ENCODE measurements at regions not wholly inside any gene's neighbourhood (a gene's known extent, or its start where the extent isn't known, plus 50 kb on each side); places are given as distances from the start of the nearest gene placed in this dataset.

DNA sequence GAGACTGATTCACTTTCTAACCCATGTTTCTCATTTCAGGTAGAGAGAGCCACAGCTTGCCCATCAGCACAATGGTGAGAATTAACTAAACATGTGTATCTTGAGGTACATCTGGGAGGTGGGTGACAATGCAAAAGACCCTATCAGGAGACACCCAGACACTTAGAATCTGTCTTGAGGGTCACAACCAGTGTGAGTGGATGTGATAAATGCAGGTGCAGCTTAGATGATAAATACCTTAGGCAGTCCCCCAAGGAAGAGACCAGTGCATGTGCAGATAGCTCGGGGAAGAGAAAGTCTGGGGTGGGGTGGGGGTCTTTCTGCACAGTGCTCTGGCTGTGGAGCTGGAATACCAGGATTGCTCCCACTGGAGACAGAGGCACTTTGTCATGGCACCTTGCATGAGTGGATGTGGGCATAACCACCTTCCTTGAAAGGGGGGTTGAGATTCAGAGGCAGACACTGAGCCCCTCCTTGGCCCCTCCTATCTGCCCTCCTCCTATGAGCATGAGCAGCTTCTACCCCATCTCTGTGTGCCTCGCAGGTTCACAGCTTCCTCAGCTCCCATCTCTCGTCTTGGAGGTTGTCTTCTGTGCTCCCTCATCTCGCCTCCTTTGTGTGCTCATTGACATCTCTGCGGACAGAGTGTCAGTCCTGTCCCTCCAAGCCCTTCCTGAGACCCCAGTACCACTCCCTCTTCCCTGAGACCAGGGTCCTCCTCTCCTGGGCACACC lies 349.8 kb downstream of the TCERG1L start:
- no peaks in the 10 kb centered on the region for H3K9me3 ChIP-seq (ENCODE audit: control insufficient read depth, insufficient read depth, low read length)
- no peak overlapping the region for H3K27ac ChIP-seq (ENCODE audit: low read depth, low read length)
- no peak overlapping the region for H3K4me3 ChIP-seq (ENCODE audit: low read depth, low read length)
- no peaks in the 10 kb centered on the region for H3K27me3 ChIP-seq (ENCODE audit: control insufficient read depth, insufficient read depth, low read length)
- no peaks in the 10 kb centered on the region for H3K36me3 ChIP-seq (ENCODE audit: control insufficient read depth, insufficient read depth, low read length)
- H3K9ac ChIP-seq (ENCODE audit: low read depth, low read length), result no peak overlapping the region
- H3K4me1 ChIP-seq (ENCODE audit: control insufficient read depth, insufficient read depth, low read length), result peaks cover under 1% of the 10 kb centered on the region

DNA sequence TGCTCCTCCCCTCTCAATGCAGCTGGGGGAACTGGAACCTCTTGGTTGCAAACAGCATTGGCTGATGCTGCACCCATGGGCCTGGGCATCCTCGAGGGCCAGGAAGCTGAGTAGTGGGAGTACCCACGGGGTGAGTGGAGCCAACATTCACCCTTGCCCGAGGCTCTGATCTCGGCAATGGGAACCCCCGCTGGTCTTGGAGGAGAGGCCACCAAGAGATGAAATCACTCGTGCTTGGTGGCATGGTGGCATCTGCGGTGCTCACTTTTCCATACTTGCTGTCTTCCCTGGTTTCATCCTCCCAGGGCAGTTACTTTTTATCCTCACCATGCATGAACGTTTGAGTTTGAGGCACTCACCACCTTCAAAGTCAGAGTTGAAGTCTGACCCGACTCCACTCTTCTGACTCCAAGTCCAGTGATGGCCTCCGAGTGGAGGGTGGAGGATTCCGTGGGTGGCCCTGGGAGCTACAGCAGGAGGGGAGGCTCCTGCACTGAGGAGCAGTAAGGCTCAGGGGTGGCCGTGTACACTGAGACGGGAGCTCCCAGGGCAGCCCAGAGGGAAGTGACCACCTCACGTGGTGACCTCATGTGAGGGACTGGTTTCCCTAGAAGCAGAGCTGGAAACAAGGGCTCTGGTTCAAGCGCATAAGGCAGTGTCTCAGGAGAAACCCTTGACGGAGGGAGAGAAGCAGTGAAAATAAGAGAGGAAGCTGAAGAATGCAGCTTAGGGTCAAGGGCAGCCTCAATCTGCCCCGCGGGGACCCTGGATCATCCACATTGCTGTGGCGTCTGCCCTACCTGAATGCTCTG lies 349.1 kb downstream of the TCERG1L start:
- H3K9me3 ChIP-seq (ENCODE audit: control insufficient read depth, insufficient read depth, low read length), result no peaks in the 10 kb centered on the region
- no peak overlapping the region for H3K27ac ChIP-seq (ENCODE audit: low read depth, low read length)
- H3K27me3 ChIP-seq (ENCODE audit: control insufficient read depth, insufficient read depth, low read length), result no peaks in the 10 kb centered on the region
- H3K36me3 ChIP-seq (ENCODE audit: control insufficient read depth, insufficient read depth, low read length), result no peaks in the 10 kb centered on the region
- no peaks in the 10 kb centered on the region; the same call in 1 of the 2 replicates for H3K4me1 ChIP-seq (ENCODE audit: control insufficient read depth, insufficient read depth, low read length)
- H3K9ac ChIP-seq (ENCODE audit: low read depth, low read length), result no peak overlapping the region
- H3K4me3 ChIP-seq (ENCODE audit: low read depth, low read length), result no peak overlapping the region

- Histone ChIP-seq H3K27me3 (ENCODE audit: control insufficient read depth, insufficient read depth, low read length) (no peaks in the 10 kb centered on the region), H3K4me3 (ENCODE audit: low read depth, low read length) (no peak overlapping the region), H3K27ac (ENCODE audit: low read depth, low read length) (no peak overlapping the region), H3K4me1 (ENCODE audit: control insufficient read depth, insufficient read depth, low read length) (no peaks in the 10 kb centered on the region), H3K9me3 (ENCODE audit: control insufficient read depth, insufficient read depth, low read length) (no peaks in the 10 kb centered on the region), H3K36me3 (ENCODE audit: control insufficient read depth, insufficient read depth, low read length) (no peaks in the 10 kb centered on the region), H3K9ac (ENCODE audit: low read depth, low read length) (no peak overlapping the region)
Measured at GRCh38 chr10:130963052-130963393, 348.5 kb downstream of the TCERG1L start.

DNA sequence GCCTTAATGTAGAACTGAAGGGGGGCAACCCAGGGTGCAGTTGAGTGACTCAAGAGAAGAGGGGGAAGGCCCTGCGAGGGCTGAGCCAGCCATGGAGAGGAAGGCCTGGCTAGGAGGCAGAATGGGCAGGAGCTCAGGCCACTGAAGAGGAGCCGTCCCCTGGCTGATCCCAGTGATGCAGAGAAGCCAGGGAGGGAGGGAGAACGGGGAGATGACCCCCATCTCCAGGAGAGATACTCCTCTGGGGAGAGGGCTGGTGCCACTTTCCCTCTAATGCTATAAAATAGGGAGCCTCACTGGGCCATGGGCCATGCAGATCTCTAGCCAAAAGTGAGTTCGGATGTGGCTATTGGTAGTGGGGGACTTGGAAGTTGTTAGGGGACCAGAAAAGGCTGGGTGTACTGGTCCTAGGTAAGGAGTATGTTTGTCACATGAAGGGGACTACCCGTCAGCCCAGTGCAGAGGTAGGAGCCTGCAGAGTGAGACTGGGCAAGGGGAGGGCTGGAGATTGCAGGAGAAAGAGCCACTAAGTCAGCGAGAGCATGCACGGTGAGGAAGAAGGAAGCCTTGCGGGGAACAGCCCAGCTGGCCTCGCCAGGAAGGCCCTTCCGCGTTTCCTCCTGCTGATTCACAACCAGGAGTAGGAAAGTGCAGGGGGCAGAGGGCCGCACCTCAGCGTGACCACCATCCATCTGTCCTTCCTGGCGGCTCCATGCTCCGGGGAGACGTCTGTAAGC lies 347.6 kb downstream of the TCERG1L start:
- Histone ChIP-seq H3K4me1 (ENCODE audit: control insufficient read depth, insufficient read depth, low read length) (no peaks in the 10 kb centered on the region), H3K27ac (ENCODE audit: low read depth, low read length) (no peak overlapping the region), H3K27me3 (ENCODE audit: control insufficient read depth, insufficient read depth, low read length) (no peaks in the 10 kb centered on the region), H3K9me3 (ENCODE audit: control insufficient read depth, insufficient read depth, low read length) (no peaks in the 10 kb centered on the region), H3K9ac (ENCODE audit: low read depth, low read length) (no peak overlapping the region), H3K4me3 (ENCODE audit: low read depth, low read length) (no peak overlapping the region), H3K36me3 (ENCODE audit: control insufficient read depth, insufficient read depth, low read length) (no peaks in the 10 kb centered on the region)

DNA sequence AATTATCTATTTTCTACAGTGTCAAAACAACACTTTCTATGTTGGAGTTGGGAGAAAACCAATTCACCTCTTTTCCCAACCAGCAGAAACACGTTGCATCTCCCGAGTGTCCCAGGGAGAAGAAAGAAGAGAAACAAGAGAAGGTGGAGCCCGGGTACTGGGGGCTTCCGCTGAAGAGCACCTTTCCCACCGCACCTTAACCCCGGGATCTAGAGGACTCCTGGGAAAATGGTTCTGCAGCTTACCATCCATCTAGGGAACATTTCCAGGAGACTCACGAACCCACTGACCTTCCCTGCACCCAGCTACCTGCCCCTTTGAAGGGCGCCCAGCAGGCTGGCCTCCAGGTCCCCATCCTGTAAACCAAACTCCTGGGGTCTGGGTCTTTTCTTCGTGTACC lies 346.8 kb downstream of the TCERG1L start:
- no peaks in the 10 kb centered on the region for H3K9me3 ChIP-seq (ENCODE audit: control insufficient read depth, insufficient read depth, low read length)
- no peak overlapping the region for H3K9ac ChIP-seq (ENCODE audit: low read depth, low read length)
- no peak overlapping the region for H3K27ac ChIP-seq (ENCODE audit: low read depth, low read length)
- no peaks in the 10 kb centered on the region for H3K27me3 ChIP-seq (ENCODE audit: control insufficient read depth, insufficient read depth, low read length)
- H3K36me3 ChIP-seq (ENCODE audit: control insufficient read depth, insufficient read depth, low read length), result no peaks in the 10 kb centered on the region
- H3K4me1 ChIP-seq (ENCODE audit: control insufficient read depth, insufficient read depth, low read length), result no peaks in the 10 kb centered on the region
- no peak overlapping the region for H3K4me3 ChIP-seq (ENCODE audit: low read depth, low read length)

DNA sequence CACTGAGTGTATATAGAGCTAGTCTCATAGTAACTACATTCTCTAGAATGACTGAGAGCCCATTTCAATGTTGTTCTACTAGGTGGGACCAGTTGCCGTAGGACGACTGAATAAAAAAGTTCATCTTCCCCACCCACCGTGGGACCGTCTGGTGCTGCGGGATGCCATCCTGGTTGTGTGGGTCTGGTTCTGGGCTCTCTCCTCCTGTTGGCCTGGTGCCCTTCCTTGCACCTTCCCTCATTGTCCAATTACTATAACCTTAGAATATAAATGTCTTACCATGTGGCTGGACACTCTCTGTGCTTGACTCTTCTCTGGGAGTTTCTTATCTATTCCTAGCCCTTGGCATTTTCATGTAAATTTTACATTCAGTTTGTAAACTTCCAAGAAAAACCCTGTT lies 344.4 kb downstream of the TCERG1L start:
- H3K27me3 ChIP-seq (ENCODE audit: control insufficient read depth, insufficient read depth, low read length), result no peaks in the 10 kb centered on the region
- H3K9me3 ChIP-seq (ENCODE audit: control insufficient read depth, insufficient read depth, low read length), result no peaks in the 10 kb centered on the region
- H3K4me3 ChIP-seq (ENCODE audit: low read depth, low read length), result no peak overlapping the region
- H3K27ac ChIP-seq (ENCODE audit: low read depth, low read length), result no peak overlapping the region
- H3K36me3 ChIP-seq (ENCODE audit: control insufficient read depth, insufficient read depth, low read length), result no peaks in the 10 kb centered on the region
- no peaks in the 10 kb centered on the region for H3K4me1 ChIP-seq (ENCODE audit: control insufficient read depth, insufficient read depth, low read length)
- no peak overlapping the region for H3K9ac ChIP-seq (ENCODE audit: low read depth, low read length)

- H3K27ac ChIP-seq (ENCODE audit: low read depth, low read length), result no peak overlapping the region
- H3K27me3 ChIP-seq (ENCODE audit: control insufficient read depth, insufficient read depth, low read length), result no peaks in the 10 kb centered on the region
- H3K36me3 ChIP-seq (ENCODE audit: control insufficient read depth, insufficient read depth, low read length), result no peaks in the 10 kb centered on the region
- no peaks in the 10 kb centered on the region for H3K4me1 ChIP-seq (ENCODE audit: control insufficient read depth, insufficient read depth, low read length)
- no peaks in the 10 kb centered on the region for H3K9me3 ChIP-seq (ENCODE audit: control insufficient read depth, insufficient read depth, low read length)
- no peak overlapping the region for H3K9ac ChIP-seq (ENCODE audit: low read depth, low read length)
- no peak overlapping the region for H3K4me3 ChIP-seq (ENCODE audit: low read depth, low read length)
Measured at GRCh38 chr10:130967784-130968183, 343.7 kb downstream of the TCERG1L start.

DNA sequence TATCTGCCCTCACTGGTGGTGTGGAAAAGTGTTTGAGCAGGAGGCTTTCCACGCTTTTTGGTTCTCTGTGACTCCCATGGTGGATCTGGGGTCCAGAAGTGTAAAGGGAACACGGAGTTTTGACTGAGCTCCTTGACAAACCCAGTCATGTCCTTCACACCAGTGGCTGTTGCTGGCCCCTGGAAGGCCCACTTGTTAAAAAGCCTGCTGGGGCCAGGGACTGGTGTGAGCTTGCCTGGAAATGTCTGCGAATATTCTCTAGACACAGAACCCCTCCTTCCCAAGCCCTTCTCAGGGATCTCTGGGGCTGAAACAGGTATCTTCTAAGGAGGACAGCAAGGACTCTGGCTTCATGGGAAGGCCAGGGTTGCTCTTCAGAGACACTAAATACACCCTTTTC lies 343.0 kb downstream of the TCERG1L start:
- Histone ChIP-seq H3K27me3 (ENCODE audit: control insufficient read depth, insufficient read depth, low read length) (no peaks in the 10 kb centered on the region), H3K9ac (ENCODE audit: low read depth, low read length) (no peak overlapping the region), H3K36me3 (ENCODE audit: control insufficient read depth, insufficient read depth, low read length) (no peaks in the 10 kb centered on the region), H3K4me3 (ENCODE audit: low read depth, low read length) (no peak overlapping the region), H3K27ac (ENCODE audit: low read depth, low read length) (no peak overlapping the region), H3K9me3 (ENCODE audit: control insufficient read depth, insufficient read depth, low read length) (peaks cover 4% of the 10 kb centered on the region; the same call in 1 of the 2 replicates), H3K4me1 (ENCODE audit: control insufficient read depth, insufficient read depth, low read length) (no peaks in the 10 kb centered on the region)

GRCh38 chr10:130968964-130969363 lies 342.6 kb downstream of the TCERG1L start:
- Histone ChIP-seq H3K27ac (ENCODE audit: low read depth, low read length) (no peak overlapping the region), H3K36me3 (ENCODE audit: control insufficient read depth, insufficient read depth, low read length) (no peaks in the 10 kb centered on the region), H3K27me3 (ENCODE audit: control insufficient read depth, insufficient read depth, low read length) (no peaks in the 10 kb centered on the region), H3K9ac (ENCODE audit: low read depth, low read length) (no peak overlapping the region), H3K4me3 (ENCODE audit: low read depth, low read length) (no peak overlapping the region), H3K9me3 (ENCODE audit: control insufficient read depth, insufficient read depth, low read length) (peaks cover 4% of the 10 kb centered on the region; the same call in 1 of the 2 replicates), H3K4me1 (ENCODE audit: control insufficient read depth, insufficient read depth, low read length) (no peaks in the 10 kb centered on the region)

GRCh38 chr10:130969700-130970099 lies 341.8 kb downstream of the TCERG1L start:
- no peaks in the 10 kb centered on the region for H3K36me3 ChIP-seq (ENCODE audit: control insufficient read depth, insufficient read depth, low read length)
- H3K27me3 ChIP-seq (ENCODE audit: control insufficient read depth, insufficient read depth, low read length), result no peaks in the 10 kb centered on the region
- no peaks in the 10 kb centered on the region for H3K4me1 ChIP-seq (ENCODE audit: control insufficient read depth, insufficient read depth, low read length)
- H3K9ac ChIP-seq (ENCODE audit: low read depth, low read length), result no peak overlapping the region
- H3K27ac ChIP-seq (ENCODE audit: low read depth, low read length), result no peak overlapping the region
- H3K9me3 ChIP-seq (ENCODE audit: control insufficient read depth, insufficient read depth, low read length), result peaks cover 4% of the 10 kb centered on the region; the same call in 1 of the 2 replicates
- no peak overlapping the region for H3K4me3 ChIP-seq (ENCODE audit: low read depth, low read length)

Data from HUES48 (cell line).